ENCODE measurements at regions not wholly inside any gene's neighbourhood (a gene's known extent, or its start where the extent isn't known, plus 50 kb on each side); places are given as distances from the start of the nearest gene placed in this dataset.

DNA sequence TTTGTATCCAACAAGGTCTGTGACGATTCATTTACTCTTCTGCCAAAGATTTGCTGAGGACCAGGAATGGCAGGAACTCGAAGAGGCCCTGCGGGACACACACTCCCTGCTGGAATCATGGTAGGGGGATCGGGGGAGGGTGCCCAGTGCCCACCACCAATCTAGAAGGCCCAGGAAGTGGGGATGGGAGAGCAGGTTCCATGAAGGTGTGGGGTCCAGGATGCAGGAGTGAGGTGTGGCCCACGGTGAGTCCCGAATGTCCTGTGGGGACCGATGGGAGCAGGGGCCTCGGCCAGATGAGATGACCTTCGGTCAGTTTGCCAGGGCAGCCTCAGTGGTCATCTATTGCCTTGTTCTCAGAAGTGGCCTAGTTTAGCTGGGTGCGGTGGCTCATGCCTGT lies 492.7 kb downstream of the BRD1 start:
- intact Hi-C loops (cut with DNase I), result no loop called here
- TF ChIP-seq, protein P1, sequence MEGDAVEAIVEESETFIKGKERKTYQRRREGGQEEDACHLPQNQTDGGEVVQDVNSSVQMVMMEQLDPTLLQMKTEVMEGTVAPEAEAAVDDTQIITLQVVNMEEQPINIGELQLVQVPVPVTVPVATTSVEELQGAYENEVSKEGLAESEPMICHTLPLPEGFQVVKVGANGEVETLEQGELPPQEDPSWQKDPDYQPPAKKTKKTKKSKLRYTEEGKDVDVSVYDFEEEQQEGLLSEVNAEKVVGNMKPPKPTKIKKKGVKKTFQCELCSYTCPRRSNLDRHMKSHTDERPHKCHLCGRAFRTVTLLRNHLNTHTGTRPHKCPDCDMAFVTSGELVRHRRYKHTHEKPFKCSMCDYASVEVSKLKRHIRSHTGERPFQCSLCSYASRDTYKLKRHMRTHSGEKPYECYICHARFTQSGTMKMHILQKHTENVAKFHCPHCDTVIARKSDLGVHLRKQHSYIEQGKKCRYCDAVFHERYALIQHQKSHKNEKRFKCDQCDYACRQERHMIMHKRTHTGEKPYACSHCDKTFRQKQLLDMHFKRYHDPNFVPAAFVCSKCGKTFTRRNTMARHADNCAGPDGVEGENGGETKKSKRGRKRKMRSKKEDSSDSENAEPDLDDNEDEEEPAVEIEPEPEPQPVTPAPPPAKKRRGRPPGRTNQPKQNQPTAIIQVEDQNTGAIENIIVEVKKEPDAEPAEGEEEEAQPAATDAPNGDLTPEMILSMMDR (IDR thresholded peaks at IDR 0.05), result no peak
- Histone ChIP-seq H3K36me3 (no peaks in the 10 kb centered on the region), H3K4me3 (no peak overlapping the region), H3K9me3 (no peaks in the 10 kb centered on the region), H3K4me1 (no peaks in the 10 kb centered on the region), H3K27me3 (peaks cover 0 to 29% of the 10 kb centered on the region in 2 donors), H3K27ac (no peak overlapping the region)
- DNase-seq (no peak), ATAC-seq (no peak)

DNA sequence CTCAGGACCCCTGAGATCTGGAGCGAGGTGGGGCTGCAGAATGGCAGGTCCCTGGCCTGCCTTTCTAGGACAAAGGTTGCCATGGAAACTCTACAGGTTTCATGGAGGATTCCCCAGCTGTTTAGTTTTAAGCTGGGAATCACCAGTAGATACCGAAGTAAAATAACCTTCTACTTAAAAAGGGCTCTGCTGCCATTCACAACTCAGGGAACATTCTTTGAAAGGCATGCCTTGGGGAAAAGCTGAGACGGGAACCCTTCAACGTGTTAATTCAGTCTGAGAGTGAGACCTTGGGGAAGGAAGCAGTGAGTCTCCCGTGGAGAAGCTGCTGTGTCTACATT lies 493.3 kb downstream of the BRD1 start:
- H3K4me3 ChIP-seq, result no peak overlapping the region

DNA sequence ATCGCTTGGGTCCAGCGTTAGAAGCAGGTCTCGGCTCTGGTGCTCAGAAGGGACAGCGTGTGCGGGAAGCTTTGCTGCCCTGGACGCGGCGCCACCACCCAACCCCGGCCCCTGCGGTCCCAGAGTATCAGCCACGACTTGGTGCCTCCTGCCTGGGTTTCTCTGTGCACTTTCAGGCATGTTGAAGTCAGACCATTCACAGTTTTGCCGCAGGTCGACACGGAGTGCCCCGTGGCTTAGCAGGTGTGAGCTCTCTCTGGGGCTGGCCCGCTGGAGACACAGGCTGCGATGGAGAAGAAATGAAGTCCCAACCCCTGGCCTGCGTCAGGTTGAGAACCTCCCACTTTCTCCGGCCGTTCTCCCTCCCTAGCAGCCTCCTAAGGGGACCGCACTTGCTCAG lies 494.5 kb downstream of the BRD1 start:
- H3K4me1 ChIP-seq, result no peaks in the 10 kb centered on the region
- H3K4me3 ChIP-seq, result no peak overlapping the region
- TF ChIP-seq, protein P1 (IDR thresholded peaks at IDR 0.05), result no peak
- ATAC-seq (no peak), DNase-seq (no peak)
- intact Hi-C loops (cut with DNase I), result no loop called here
- H3K36me3 ChIP-seq, result no peaks in the 10 kb centered on the region
- peaks cover 0 to 33% of the 10 kb centered on the region in 2 donors for H3K27me3 ChIP-seq
- H3K9me3 ChIP-seq, result peaks cover 0 to 2% of the 10 kb centered on the region in 2 donors
- no peak overlapping the region for H3K27ac ChIP-seq

More for the DNA sequence above, 493.3 kb downstream of the BRD1 start:
- Histone ChIP-seq H3K36me3 (no peaks in the 10 kb centered on the region), H3K9me3 (no peaks in the 10 kb centered on the region), H3K27ac (no peak overlapping the region), H3K27me3 (peaks cover 0 to 33% of the 10 kb centered on the region in 2 donors), H3K4me1 (no peaks in the 10 kb centered on the region)
- ATAC-seq, result no peak
- TF ChIP-seq, protein P1 (IDR thresholded peaks at IDR 0.05), result no peak
- DNase-seq, result no peak
- intact Hi-C loops (cut with DNase I), result no loop called here

DNA sequence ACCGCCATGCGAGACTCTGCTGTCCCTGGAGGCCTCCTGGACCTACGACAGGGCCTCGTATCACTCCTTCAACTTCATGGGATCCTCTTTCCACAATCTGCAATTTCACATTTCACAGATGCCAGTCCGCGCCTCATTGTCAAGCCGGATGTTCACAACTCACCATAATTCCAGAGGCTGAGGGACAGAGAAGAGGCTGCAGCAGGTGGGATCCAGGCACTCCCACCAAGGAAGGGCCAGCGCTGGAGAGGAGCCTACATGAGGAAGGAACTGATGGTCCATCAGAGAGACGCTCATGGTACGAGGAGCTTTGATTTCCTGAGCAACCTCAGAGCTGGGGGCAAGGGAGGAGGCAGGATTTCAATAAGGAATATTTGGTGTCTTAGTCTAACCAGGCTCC lies 495.0 kb downstream of the BRD1 start:
- Histone ChIP-seq H3K27ac (no peak overlapping the region), H3K4me3 (no peak overlapping the region), H3K36me3 (no peaks in the 10 kb centered on the region), H3K27me3 (peaks cover 0 to 33% of the 10 kb centered on the region in 2 donors), H3K9me3 (peaks cover 0 to 3% of the 10 kb centered on the region in 2 donors), H3K4me1 (no peaks in the 10 kb centered on the region)
- DNase-seq (no peak), ATAC-seq (no peak)
- TF ChIP-seq, protein P1 (IDR thresholded peaks at IDR 0.05), result no peak
- intact Hi-C loops (cut with DNase I), result no loop called here

DNA sequence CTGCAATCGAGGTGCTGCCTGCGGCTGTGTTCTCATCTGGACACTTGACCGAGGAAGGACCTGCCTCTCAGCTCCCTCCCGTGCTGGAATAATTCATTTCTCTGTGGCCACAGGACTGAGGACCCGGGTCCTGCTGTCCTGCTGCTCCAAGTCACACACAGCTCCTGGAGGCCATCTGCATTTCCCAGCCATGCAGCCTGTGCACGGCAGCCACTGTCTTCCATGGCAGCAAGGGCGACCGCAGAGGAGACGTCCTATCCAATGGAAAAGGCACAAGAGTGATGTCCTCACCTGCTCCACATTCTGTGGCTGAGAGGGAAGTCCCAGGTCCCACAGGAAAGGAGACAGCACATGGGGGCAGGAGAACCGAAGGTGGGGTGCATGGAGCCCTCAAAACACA lies 495.8 kb downstream of the BRD1 start:
- Histone ChIP-seq H3K27me3 (peaks cover 0 to 33% of the 10 kb centered on the region in 2 donors), H3K9me3 (peaks cover 0 to 9% of the 10 kb centered on the region in 2 donors), H3K36me3 (no peaks in the 10 kb centered on the region), H3K27ac (no peak overlapping the region), H3K4me3 (no peak overlapping the region), H3K4me1 (no peaks in the 10 kb centered on the region)
- intact Hi-C loops (cut with DNase I), result no loop called here
- TF ChIP-seq, protein P1 (IDR thresholded peaks at IDR 0.05), result no peak
- ATAC-seq (no peak), DNase-seq (no peak)

Data from left lung (tissue), 4 donors.